ENCODE measurements at regions not wholly inside any gene's neighbourhood (a gene's known extent, or its start where the extent isn't known, plus 50 kb on each side); places are given as distances from the start of the nearest gene placed in this dataset.

DNA sequence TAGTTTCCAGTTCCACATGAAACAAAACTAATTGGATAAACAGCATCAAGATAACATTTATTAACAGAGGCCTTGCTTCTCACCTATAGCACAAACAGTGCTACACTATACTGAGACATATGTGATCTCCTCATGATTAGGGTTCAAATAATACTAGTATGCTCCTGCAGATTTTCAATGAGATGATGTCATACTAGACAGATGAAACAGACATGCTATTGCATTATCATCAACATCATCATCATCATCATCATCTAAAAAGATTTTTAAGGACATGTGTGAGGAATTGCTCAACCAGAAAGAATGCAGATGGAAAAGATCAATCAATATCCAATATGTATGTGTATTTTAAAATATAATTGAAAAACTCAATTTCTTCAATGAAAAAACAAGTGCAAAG is 932.3 kb downstream of the METTL15 start:
- H3F3A ChIP-seq (ENCODE audit: control insufficient read depth, insufficient read depth): no peaks in the 10 kb centered on the region

DNA sequence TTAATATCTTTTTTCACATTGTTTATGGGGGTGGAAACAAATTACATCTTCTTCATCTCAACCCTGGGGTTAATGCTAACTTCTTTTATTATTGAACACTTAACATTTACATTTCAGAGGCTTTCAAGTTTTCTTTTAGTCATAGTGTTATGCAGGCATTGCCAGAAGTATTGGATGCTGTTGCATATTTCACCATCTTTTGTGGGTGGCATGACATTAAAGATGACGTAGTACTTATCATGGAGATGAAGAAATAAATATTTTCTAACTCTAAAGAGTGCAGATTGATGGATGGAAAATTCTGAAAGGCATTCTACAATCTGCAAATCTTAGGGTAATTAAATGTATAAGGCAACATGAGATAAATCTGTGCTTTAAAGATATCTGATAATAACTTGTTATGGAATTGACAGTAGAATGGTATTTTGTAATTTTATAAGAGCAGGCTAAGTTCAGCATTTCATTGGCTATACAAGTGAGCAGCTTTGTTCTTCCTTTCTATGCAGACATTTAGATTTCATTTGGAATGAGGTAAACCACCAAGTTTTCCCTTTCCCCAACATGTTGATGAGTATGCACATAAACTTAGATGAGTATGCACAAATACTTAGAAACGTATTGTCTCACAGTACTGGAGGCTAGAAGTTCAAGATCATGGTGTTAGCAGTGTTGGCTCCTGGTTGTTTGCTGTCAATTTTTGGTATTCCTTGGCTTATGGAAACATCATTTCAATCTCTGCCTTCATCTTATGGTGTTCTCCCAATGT is 924.4 kb downstream of the METTL15 start:
- H3K9me3 ChIP-seq (ENCODE audit: control insufficient read depth, insufficient read depth, low read length): peaks cover 7% of the 10 kb centered on the region; the same call in 1 of the 2 replicates
- H3K4me1 ChIP-seq (ENCODE audit: control insufficient read depth, low read length): no peaks in the 10 kb centered on the region
- H3K9me2 ChIP-seq (replicated peaks; ENCODE audit: control insufficient read depth, low read length): no peaks in the 10 kb centered on the region; the same call in 1 of the 2 replicates
- no peaks in the 10 kb centered on the region for H3K27me3 ChIP-seq (ENCODE audit: control insufficient read depth, low read length)
- H3K27ac ChIP-seq (ENCODE audit: low read depth, low read length): no peak overlapping the region
- no peaks in the 10 kb centered on the region for H3K79me2 ChIP-seq (ENCODE audit: control insufficient read depth, low read length)
- H3K4me3 ChIP-seq (ENCODE audit: low read length): no peak overlapping the region
- H3F3A ChIP-seq (ENCODE audit: control insufficient read depth, insufficient read depth): no peaks in the 10 kb centered on the region
- H4K20me1 ChIP-seq (ENCODE audit: control insufficient read depth, insufficient read depth, low read depth, low read length): no peaks in the 10 kb centered on the region
- no peaks in the 10 kb centered on the region for H3K36me3 ChIP-seq (ENCODE audit: control insufficient read depth, low read length)
- TF ChIP-seq, protein P1, sequence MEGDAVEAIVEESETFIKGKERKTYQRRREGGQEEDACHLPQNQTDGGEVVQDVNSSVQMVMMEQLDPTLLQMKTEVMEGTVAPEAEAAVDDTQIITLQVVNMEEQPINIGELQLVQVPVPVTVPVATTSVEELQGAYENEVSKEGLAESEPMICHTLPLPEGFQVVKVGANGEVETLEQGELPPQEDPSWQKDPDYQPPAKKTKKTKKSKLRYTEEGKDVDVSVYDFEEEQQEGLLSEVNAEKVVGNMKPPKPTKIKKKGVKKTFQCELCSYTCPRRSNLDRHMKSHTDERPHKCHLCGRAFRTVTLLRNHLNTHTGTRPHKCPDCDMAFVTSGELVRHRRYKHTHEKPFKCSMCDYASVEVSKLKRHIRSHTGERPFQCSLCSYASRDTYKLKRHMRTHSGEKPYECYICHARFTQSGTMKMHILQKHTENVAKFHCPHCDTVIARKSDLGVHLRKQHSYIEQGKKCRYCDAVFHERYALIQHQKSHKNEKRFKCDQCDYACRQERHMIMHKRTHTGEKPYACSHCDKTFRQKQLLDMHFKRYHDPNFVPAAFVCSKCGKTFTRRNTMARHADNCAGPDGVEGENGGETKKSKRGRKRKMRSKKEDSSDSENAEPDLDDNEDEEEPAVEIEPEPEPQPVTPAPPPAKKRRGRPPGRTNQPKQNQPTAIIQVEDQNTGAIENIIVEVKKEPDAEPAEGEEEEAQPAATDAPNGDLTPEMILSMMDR (IDR thresholded peaks at IDR 0.05; ENCODE audit: low read depth, low read length, poor library complexity, severe bottlenecking): no peak
- no peak for TF ChIP-seq EZH2phosphoT487 (IDR thresholded peaks at IDR 0.05; ENCODE audit: borderline replicate concordance, low read length)
- H3K4me2 ChIP-seq (ENCODE audit: low read length): no peak overlapping the region

More for the DNA sequence above, 932.3 kb downstream of the METTL15 start:
- Histone ChIP-seq H4K20me1 (ENCODE audit: control insufficient read depth, insufficient read depth, low read depth, low read length) (no peaks in the 10 kb centered on the region), H3K4me3 (ENCODE audit: low read length) (no peak overlapping the region), H3K4me1 (ENCODE audit: control insufficient read depth, low read length) (no peaks in the 10 kb centered on the region), H3K9me2 (replicated peaks; ENCODE audit: control insufficient read depth, low read length) (no peaks in the 10 kb centered on the region), H3K27me3 (ENCODE audit: control insufficient read depth, low read length) (no peaks in the 10 kb centered on the region), H3K36me3 (ENCODE audit: control insufficient read depth, low read length) (no peaks in the 10 kb centered on the region), H3K79me2 (ENCODE audit: control insufficient read depth, low read length) (no peaks in the 10 kb centered on the region), H3K4me2 (ENCODE audit: low read length) (no peak overlapping the region), H3K27ac (ENCODE audit: low read depth, low read length) (no peak overlapping the region), H3K9me3 (ENCODE audit: control insufficient read depth, insufficient read depth, low read length) (no peaks in the 10 kb centered on the region)
- no peak for TF ChIP-seq EZH2phosphoT487 (IDR thresholded peaks at IDR 0.05; ENCODE audit: borderline replicate concordance, low read length)
- TF ChIP-seq, protein P1 (IDR thresholded peaks at IDR 0.05; ENCODE audit: low read depth, low read length, poor library complexity, severe bottlenecking): no peak

DNA sequence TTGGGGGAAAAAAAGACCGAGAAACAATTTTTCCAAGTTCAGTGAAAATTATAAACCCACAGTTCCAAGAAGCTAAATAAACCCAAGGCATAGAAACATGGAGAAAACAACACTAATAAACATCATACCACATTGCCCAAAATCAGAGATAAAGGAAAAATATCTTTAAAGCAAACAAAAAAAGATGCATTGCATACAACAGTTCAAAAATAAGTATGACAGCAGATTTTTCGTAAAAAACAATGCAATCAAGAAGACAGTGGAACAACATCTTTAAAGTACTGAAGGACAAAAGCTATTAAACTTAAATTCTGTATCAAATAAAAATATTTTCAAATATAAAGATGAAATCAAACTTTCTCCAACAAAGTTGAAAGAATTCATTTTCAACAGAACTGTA is 921.3 kb downstream of the METTL15 start:
- Histone ChIP-seq H3K27ac (ENCODE audit: low read depth, low read length) (no peak overlapping the region), H3K4me1 (ENCODE audit: control insufficient read depth, low read length) (no peaks in the 10 kb centered on the region), H3K36me3 (ENCODE audit: control insufficient read depth, low read length) (no peaks in the 10 kb centered on the region), H4K20me1 (ENCODE audit: control insufficient read depth, insufficient read depth, low read depth, low read length) (no peaks in the 10 kb centered on the region), H3K9me3 (ENCODE audit: control insufficient read depth, insufficient read depth, low read length) (peaks cover 7% of the 10 kb centered on the region; the same call in 1 of the 2 replicates), H3K4me3 (ENCODE audit: low read length) (no peak overlapping the region), H3F3A (ENCODE audit: control insufficient read depth, insufficient read depth) (no peaks in the 10 kb centered on the region), H3K79me2 (ENCODE audit: control insufficient read depth, low read length) (no peaks in the 10 kb centered on the region), H3K4me2 (ENCODE audit: low read length) (no peak overlapping the region), H3K27me3 (ENCODE audit: control insufficient read depth, low read length) (no peaks in the 10 kb centered on the region), H3K9me2 (replicated peaks; ENCODE audit: control insufficient read depth, low read length) (no peaks in the 10 kb centered on the region; the same call in 1 of the 2 replicates)
- TF ChIP-seq, protein P1 (IDR thresholded peaks at IDR 0.05; ENCODE audit: low read depth, low read length, poor library complexity, severe bottlenecking): no peak
- TF ChIP-seq EZH2phosphoT487 (IDR thresholded peaks at IDR 0.05; ENCODE audit: borderline replicate concordance, low read length): no peak

Measured in DOHH2 (cell line).